Liver (tissue), 8 donors: ENCODE measurements at regions not wholly inside any gene's neighbourhood (a gene's known extent, or its start where the extent isn't known, plus 50 kb on each side); places are given as distances from the start of the nearest gene placed in this dataset.

Experiments
- DNase-seq: peaks from one replicate; pipeline ENCODE4 v3.0.0-alpha.2; 2017; ENCODE audit warnings: low spot score
- H3K27ac ChIP-seq, 2 donors: one replicate each; pipeline ENCODE4 v1.7.0; 2013; ENCODE audit warnings: inconsistent platforms in 2 of 2, low read length in 2 of 2, control low read depth in 1 of 2, low read depth in 1 of 2, mild to moderate bottlenecking in 1 of 2
- H3K27me3 ChIP-seq, 4 donors: one replicate each; pipeline versions ENCODE4 v1.6.1 to v1.7.0; 2013; ENCODE audit warnings: low read length in 3 of 4, inconsistent platforms in 1 of 4, mild to moderate bottlenecking in 1 of 4, moderate library complexity in 1 of 4; ENCODE audit not compliant: control insufficient read depth in 4 of 4, insufficient read depth in 4 of 4
- H3K36me3 ChIP-seq, 4 donors: one replicate each; pipeline versions ENCODE4 v1.6.1 to v1.7.0; 2013; ENCODE audit warnings: low read length in 3 of 4, mild to moderate bottlenecking in 3 of 4, low read depth in 1 of 4, moderate library complexity in 1 of 4; ENCODE audit not compliant: control insufficient read depth in 4 of 4, insufficient read depth in 3 of 4
- H3K4me1 ChIP-seq, 4 donors: one replicate each; pipeline versions ENCODE4 v1.6.1 to v1.7.0; 2013; ENCODE audit warnings: low read length in 3 of 4, mild to moderate bottlenecking in 3 of 4, moderate library complexity in 1 of 4; ENCODE audit not compliant: control insufficient read depth in 4 of 4, insufficient read depth in 4 of 4
- H3K4me3 ChIP-seq, 3 donors: one replicate each; pipeline versions ENCODE4 v1.6.1 to v1.7.0; 2013; ENCODE audit warnings: low read length in 3 of 3, control low read depth in 1 of 3, low read depth in 1 of 3, mild to moderate bottlenecking in 1 of 3
- H3K9ac ChIP-seq, 2 donors: one replicate each; pipeline ENCODE4 v1.7.0; 2013; ENCODE audit warnings: low read length in 2 of 2, mild to moderate bottlenecking in 2 of 2, moderate library complexity in 2 of 2, control low read depth in 1 of 2, low read depth in 1 of 2
- H3K9me3 ChIP-seq, 4 donors: one replicate each; pipeline versions ENCODE4 v1.6.1 to v1.7.0; 2013; ENCODE audit warnings: low read length in 3 of 4; ENCODE audit not compliant: control insufficient read depth in 4 of 4
- CTCF ChIP-seq: fragments of 150-350 bp; IDR thresholded peaks from 2 replicates; pipeline ENCODE4 v1.5.1; 2017; ENCODE audit warnings: improper control_type of control experiment, low read depth, low read length; ENCODE audit not compliant: missing input control
- JUND ChIP-seq, 2 donors: IDR thresholded peaks; 2 replicates each; pipeline ENCODE4 v1.6.1; 2016; ENCODE audit warnings: antibody characterized with exemption in 2 of 2
- NR2F2 ChIP-seq: IDR thresholded peaks from 2 replicates; pipeline ENCODE4 v1.6.1; 2016; ENCODE audit warnings: antibody characterized with exemption
- RAD21 ChIP-seq, 2 donors: IDR thresholded peaks; 2 replicates each; pipeline ENCODE4 v1.6.1; 2016; ENCODE audit warnings: antibody characterized with exemption in 2 of 2, mild to moderate bottlenecking in 2 of 2
- SP1 ChIP-seq: IDR thresholded peaks from 2 replicates; pipeline ENCODE4 v1.6.1; 2018; ENCODE audit warnings: antibody characterized with exemption, mild to moderate bottlenecking
- YY1 ChIP-seq: IDR thresholded peaks from 2 replicates; pipeline ENCODE4 v1.6.1; 2016; ENCODE audit warnings: antibody characterized with exemption, mild to moderate bottlenecking
- WGBS: extraction: QIAGEN DNeasy Blood & Tissue Kit; methylation state at CpG from one replicate; pipeline ENCODE4 v1.1.7; 2013; 5-methylcytosine and 5-hydroxymethylcytosine counted together
- TF ChIP-seq, protein P1 (sequence below): IDR thresholded peaks from 2 replicates; pipeline ENCODE4 v1.6.1; 2016; ENCODE audit warnings: antibody characterized with exemption
- TF ChIP-seq, protein P2 (sequence below): IDR thresholded peaks from 2 replicates; pipeline ENCODE4 v1.6.1; 2016; ENCODE audit warnings: antibody characterized with exemption
- donor health status: healthy.
- donor health status: healthy.
- donor health status: healthy.
- donor health status: healthy.
- donor health status: healthy.

DNA sequence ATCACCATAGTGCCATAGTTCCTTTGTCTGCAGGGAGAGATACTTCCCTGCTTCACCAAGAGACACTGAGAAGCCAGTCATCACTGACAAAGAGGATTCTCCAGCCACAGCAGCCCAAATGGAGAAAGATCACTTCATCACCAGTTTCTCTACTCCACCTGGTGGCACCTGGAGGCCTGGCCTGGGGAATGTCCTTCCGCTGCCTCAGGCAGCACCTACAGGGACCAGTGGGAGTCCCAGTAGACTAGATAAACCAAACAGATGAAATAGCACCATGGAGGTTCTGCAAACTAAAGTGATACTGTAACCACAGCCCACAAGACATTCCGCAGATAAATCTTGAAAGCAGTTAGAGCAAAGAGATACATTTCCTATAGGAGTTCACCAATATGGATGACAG lies 266.5 kb downstream of the C6orf118 start:
- no peak overlapping the region for H3K9ac ChIP-seq
- TF ChIP-seq RAD21 (IDR thresholded peaks at IDR 0.05) = peak in 1 of 2 donors; percentile 6
- TF ChIP-seq YY1 = no peak
- TF ChIP-seq CTCF = peak; percentile 3
- TF ChIP-seq, protein P1, sequence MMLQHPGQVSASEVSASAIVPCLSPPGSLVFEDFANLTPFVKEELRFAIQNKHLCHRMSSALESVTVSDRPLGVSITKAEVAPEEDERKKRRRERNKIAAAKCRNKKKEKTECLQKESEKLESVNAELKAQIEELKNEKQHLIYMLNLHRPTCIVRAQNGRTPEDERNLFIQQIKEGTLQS = no peak
- H3K36me3 ChIP-seq = no peaks in the 10 kb centered on the region
- no peak overlapping the region for H3K4me3 ChIP-seq
- H3K9me3 ChIP-seq = no peaks in the 10 kb centered on the region
- H3K27me3 ChIP-seq = no peaks in the 10 kb centered on the region
- WGBS = 96% methylated on average over 2 of the region's 2 CpGs
- H3K27ac ChIP-seq = no peak overlapping the region
- DNase-seq = no peak
- peaks cover 0 to under 1% (median under 1%) of the 10 kb centered on the region in 4 donors for H3K4me1 ChIP-seq

GRCh38 chr6:165040440-165040839 lies 269.0 kb downstream of the C6orf118 start:
- Histone ChIP-seq H3K27me3 (no peaks in the 10 kb centered on the region), H3K36me3 (no peaks in the 10 kb centered on the region), H3K9ac (no peak overlapping the region), H3K27ac (no peak overlapping the region), H3K9me3 (no peaks in the 10 kb centered on the region), H3K4me3 (no peak overlapping the region), H3K4me1 (no peaks in the 10 kb centered on the region)
- no peak for DNase-seq
- no peak for TF ChIP-seq SP1
- TF ChIP-seq JUND (IDR thresholded peaks at IDR 0.05) = no peak
- TF ChIP-seq, protein P2, sequence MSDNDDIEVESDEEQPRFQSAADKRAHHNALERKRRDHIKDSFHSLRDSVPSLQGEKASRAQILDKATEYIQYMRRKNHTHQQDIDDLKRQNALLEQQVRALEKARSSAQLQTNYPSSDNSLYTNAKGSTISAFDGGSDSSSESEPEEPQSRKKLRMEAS = no peak
- TF ChIP-seq RAD21 (IDR thresholded peaks at IDR 0.05) = no peak
- no peak for TF ChIP-seq CTCF
- TF ChIP-seq NR2F2 = no peak
- 78% methylated on average over 1 of the region's 1 CpG for WGBS

DNA sequence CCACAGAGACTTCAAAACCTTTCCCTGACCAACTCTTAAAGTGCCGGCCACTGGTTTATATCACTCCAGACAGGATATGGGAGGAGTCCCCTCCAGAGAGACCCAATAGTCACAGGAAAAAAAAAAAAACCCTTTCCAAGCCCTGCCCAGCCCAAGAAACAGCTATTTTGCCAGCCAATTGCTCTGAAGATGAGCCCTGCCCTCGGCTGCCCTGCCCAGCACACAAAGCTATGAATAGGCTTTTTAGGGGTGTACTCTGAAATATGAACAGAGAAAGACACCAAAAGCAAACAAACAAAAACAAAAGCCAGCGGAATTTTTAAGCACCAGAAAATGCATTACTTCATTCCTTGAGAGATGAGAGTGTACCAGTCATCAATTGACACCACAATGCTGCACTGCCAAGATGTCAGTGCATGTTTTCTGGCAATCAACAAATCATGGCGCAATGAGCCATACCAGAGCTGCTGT lies 275.1 kb downstream of the C6orf118 start:
- Histone ChIP-seq H3K9me3 (no peaks in the 10 kb centered on the region), H3K27me3 (no peaks in the 10 kb centered on the region), H3K36me3 (no peaks in the 10 kb centered on the region), H3K4me1 (no peaks in the 10 kb centered on the region), H3K4me3 (no peak overlapping the region), H3K9ac (no peak overlapping the region), H3K27ac (no peak overlapping the region)
- no peak for TF ChIP-seq SP1
- TF ChIP-seq YY1 = no peak
- TF ChIP-seq RAD21 (IDR thresholded peaks at IDR 0.05) = no peak
- no peak for TF ChIP-seq JUND (IDR thresholded peaks at IDR 0.05)
- DNase-seq = no peak
- 63% methylated on average over 4 of the region's 4 CpGs for whole genome bisulfite sequencing
